ENCODE measurements at regions not wholly inside any gene's neighbourhood (a gene's known extent, or its start where the extent isn't known, plus 50 kb on each side); places are given as distances from the start of the nearest gene placed in this dataset.
"Not testable (repeated sequence)": the region's sequence is repeated elsewhere in the genome, so short reads cannot be mapped to it uniquely, and the experiment has no call there.

DNA sequence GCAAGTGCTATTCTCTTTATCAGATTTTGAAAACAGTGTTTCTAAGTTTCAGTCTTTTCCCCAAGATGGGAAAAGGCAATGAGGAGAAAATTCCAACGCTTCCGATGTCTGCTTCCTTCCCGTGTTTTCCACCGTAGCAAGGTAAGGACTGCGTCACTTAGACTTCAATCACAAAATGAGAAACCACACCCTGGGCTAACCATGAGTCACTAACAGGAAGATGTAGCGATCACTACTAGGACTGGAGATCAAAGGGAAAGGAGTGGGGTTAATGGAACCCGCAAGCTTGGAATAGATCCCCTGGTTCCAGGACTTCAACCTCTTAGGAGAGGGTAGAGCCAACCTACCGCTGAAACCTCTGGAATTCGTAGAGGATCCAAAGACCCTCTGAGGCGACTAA, 250.7 kb upstream of the ZFP42 start:
- intact Hi-C loops (cut with micrococcal nuclease), result no loop called here

DNA sequence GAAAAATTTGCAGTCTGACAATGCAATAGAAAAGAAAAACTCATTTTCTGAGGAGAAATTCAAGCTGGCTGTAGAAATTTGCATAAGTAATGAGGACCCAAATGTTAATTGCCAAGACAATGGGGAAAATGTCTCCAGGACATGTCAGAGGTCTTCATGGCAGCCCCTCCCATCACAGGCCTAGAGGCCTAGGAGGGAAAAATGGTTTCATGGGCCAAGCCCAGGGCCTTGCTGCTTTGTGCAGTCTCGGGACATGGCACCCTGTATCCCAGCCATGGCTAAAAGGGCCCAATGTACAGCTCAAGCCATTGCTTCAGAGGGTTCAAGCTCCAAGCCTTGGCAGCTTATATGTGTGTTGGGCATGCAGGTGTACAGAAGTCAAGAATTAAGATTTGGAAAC, 244.9 kb upstream of the ZFP42 start:
- intact Hi-C loops (cut with micrococcal nuclease), result not testable (repeated sequence)

DNA sequence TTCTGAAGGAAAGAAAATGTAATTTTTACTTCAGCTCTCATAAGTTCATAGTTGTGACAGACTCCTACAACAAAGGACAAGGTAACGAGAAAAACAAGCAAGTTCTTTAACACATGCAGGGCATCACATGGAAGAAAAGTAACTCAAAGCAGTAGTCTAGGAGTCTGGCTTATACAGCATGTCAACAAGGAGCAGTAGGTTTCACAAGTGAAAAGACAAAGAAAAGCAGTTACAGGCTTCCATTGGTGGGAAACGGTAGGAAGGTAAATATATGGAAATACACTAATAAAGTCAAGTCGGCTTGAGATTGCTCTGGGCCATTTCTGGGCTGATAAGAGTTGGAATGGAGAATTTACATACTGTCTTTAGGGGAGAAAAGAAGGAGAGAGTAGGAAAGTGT, 228.4 kb upstream of the ZFP42 start:
- intact Hi-C loops (cut with micrococcal nuclease), result no loop called here

DNA sequence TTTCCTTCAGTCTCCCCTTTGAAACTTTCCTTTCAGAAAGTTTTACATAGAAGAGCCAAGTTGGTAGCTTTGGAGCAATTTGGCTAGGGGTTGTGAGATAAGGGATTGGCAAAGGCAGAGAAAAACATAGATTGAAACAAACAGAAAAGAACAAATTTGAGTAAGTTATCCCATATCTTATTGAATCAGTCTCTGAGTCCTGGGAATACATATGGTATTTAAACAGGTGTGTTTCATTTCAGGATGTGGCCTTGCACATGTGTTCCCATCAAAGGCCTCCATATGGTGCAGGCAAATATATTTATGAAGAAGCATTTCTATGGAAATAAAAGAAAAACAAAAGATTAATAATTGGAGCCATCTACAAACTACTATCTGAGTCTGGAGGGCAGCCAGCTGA, 227.9 kb upstream of the ZFP42 start:
- intact Hi-C loops (cut with micrococcal nuclease), result no loop called here

DNA sequence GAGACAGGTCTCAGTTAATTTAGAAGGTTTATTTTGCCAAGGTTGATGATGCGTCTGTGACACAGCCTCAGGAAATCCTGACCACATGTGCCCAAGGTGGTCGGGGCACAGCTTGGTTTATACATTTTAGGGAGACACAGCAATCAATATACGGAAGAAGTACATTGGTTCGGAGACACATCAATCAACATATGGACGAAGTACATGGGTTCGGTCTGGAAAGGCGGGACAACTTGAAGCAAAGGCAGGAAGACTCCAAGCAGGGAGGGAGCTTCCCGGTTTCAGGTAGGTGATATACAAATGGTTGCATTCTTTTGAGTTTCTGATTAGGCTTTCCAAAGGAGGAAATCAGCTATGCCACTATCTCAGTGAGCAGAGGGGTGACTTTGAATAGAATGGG, 225.2 kb upstream of the ZFP42 start:
- intact Hi-C loops (cut with micrococcal nuclease), result no loop called here

DNA sequence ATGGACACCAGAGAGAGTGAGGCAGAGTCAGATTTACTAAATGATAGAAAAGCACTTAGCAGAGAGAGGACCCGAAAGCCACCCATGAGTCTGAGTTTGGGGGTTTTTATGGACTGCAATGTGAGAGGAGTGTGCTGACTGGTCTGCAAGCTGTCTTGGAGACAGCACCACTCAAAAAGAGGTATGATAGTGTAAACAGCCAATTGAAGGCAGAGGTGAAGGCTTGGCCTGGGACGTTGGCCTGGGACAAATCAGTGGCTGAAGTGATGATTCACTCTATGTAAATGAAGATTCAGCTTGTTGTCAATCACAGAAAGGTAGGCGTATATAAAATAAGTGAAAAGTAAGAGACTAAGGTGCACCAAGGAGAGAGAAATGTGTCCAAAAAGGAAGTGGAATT, 217.6 kb upstream of the ZFP42 start:
- intact Hi-C loops (cut with micrococcal nuclease), result no loop called here

DNA sequence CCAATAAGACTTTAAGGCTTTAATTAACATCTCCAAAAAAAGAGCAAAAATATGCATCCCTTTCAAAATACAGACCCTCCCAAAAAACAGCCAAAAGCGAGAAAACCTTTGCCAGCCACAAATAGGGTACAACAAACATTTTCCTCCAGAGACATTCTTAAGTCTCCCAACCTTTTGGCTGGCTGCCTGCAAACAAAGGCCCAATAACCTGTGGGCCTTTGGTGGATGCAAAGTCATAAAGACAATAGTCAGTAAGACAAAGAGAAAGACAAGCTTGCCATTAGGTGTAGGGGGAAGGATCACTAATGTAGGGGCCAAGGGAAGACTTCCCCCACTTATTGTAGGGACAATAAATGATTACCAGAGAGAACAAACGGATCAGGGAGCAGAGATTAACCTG, 215.5 kb upstream of the ZFP42 start:
- intact Hi-C loops (cut with micrococcal nuclease), result no loop called here

DNA sequence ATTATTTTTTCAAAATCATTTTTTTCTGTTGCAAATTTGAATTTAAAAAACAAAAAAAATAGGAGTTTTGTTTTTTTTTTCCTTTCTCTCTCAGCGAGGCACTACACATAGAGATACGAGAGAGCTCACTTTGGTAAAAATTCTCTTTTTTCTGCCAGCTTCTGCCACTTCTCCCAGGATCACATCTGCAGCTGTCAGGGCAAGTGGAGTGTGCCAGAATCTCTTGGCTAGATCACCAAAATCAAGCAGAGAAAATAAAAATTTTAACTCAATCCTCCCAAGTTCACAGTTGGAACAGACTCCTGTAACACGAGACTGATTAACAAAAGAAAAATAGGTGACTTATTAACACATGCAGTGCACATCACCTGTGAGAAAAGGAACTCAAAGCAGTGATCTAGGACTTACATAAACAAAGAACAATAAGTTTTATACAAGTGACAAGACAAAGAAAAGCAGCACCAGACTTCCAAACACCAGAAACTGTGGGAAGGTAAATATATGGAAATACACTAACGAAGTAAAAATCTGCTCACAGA, 213.2 kb upstream of the ZFP42 start:
- intact Hi-C loops (cut with micrococcal nuclease), result no loop called here

DNA sequence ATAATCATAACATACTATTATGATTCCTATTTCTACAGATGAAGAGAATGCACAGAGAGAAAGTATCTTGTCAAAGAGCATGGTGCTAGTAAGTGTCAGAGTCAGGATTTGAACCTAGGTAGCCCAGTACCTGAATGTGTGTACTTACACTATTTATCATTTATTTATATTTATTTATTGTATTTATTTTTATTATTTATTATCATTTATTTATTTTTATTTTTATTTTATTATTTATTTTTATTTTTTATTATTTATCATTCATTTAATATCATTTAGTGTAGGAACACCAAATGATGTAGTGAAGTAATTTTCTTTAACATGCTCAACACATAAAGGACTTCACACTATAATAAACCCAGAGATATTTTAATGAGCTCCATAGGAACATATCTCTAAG, 209.4 kb upstream of the ZFP42 start:
- intact Hi-C loops (cut with micrococcal nuclease), result no loop called here

DNA sequence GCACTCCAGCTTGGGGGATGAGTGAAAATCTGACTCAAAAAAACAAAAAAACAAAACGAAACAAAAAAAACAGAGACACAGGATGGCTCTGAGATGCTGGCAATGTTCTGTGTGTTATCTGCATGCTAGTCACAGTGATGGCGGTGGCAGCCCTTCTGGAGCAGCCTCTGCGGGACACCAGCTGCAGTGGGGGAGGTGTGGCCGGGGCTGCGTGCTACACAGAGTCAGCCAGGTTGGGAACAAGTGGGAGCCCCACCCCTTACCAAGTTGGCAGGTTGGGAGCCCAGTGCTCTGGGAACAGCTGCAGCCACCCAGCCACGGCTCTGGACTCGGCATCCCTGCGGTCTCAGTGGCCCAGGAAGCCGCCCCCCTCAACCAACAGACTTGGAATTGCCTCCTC, 206.5 kb upstream of the ZFP42 start:
- intact Hi-C loops (cut with micrococcal nuclease), result no loop called here

DNA sequence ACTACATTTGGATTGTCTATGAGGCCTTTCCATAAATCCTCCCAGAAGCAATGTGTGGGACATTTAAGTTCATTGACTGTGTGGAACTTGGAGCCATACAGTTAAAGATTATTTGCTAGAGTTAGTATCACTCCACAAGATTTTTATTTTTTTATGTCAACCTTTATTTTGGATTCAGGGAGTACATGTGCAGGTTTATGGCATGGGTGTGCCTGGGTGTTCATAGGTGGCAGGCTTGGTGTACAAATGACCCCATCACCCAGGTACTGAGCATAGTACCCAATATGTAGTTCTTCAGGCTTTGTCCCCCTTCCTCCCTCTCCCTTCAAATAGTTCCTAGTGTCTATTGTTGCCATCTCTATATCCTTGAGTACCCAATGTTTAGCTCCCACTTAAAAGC, 199.8 kb upstream of the ZFP42 start:
- intact Hi-C loops (cut with micrococcal nuclease), result no loop called here

DNA sequence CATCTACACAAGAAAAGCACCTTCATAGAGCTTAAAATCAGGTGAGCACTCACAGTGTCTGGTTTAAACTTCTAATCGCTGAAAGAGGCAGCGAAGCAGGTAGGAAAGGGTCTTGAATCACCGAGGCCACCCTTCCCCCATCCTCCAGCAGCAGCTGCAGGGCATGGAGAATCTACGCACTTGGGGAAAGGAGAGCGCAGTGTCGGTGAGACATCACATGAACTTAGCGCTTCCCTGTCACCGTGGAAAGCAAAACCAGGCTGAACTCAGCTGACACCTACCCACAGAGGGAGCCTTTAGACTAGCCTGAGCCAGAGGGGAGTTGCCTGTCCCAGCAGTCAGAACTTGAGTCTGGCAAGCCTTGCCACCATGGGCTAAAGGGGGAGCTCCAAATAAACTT, 197.2 kb upstream of the ZFP42 start:
- intact Hi-C loops (cut with micrococcal nuclease), result no loop called here

DNA sequence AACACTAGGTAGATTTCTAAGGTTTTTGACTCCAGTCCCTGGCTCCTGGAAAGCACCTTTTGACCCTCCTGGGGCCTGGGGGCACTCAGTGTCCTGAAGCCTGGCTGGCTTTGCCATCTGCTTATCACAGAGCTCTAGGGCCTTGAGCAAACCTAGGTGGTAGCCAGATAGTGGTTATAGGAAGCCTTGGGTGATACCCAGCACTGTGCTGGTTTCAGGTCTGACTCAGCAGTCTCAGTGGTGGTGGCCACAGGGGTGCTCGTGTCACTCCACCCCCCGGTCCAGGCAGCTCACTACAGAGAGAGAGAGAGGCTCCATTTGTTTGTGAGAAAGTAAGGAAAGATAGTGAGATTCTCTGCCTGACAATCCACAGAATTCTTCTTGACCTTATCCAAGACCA, 195.8 kb upstream of the ZFP42 start:
- intact Hi-C loops (cut with micrococcal nuclease), result no loop called here

DNA sequence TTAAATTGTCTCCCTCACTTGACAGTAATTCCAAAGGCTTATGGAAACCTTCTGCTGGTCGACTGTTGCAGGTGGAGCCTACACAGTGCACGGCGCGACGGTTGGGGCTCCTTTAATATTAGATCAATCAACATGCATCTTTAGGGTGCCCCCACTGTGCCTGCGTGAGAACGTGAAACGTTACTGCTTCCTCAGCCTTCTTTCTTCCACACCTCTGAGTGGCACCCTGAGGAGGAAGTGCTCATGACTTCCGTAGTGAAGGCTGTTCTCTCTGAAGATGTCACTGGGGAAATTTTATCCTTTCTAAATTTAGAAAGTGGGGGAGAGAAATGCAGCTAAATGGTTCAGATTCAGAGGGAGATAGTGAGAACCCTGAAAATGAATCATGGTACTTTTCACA, 184.0 kb upstream of the ZFP42 start:
- intact Hi-C loops (cut with micrococcal nuclease), result no loop called here

DNA sequence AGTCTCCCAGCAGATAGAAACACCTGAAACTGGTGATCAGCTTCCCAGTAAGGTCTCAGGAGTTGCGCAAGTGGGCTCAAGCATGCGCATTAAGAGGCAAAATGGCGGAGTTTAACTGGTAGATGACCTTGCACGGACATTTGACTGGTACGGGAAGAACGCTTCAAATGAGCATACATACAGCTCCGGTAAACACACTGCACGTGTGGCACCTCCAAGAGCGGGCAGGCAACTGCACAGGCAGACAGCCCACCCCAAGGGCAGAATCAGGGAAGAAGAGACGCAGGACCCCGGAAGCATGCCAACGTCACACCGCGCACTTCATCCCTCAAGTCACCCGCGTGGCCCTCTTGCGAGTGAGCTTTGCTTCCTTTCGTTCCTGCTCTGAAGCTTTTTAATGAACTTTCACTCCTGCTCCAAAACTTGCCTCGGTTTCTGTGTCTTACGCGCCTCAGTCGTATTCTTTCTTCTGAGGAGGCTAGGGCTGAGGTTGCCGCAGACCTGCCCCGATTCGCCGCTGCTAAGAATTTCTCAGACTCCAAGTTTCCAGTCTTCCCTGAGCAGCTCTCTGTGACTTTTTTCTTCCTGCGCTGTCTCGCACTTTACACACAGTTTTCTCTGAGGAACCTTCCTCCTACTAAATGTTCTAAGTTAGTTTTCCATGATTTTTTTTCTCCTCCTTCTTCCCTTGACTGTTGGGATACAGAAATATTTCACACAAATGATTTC, 180.7 kb upstream of the ZFP42 start:
- intact Hi-C loops (cut with micrococcal nuclease), result no loop called here

DNA sequence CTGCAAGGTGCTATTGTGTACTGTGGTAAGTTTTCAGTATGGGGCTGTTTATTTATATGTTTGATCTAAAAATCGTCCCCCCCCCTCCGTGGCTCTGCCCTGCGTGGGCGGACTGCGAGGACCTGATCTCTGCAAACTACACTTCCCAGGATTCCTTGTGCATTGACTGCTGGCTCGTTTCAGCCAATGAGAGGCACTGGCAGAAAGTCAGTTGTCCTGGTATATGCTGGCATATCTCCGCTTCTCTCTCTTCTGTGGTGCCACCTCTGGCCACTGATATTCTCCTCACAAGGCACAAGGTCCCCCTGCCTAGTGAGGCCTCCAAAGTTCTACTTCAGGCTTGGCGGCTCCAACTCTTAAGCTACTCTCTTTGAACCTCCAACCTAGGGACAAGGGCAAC, 168.8 kb upstream of the ZFP42 start:
- intact Hi-C loops (cut with micrococcal nuclease), result no loop called here

DNA sequence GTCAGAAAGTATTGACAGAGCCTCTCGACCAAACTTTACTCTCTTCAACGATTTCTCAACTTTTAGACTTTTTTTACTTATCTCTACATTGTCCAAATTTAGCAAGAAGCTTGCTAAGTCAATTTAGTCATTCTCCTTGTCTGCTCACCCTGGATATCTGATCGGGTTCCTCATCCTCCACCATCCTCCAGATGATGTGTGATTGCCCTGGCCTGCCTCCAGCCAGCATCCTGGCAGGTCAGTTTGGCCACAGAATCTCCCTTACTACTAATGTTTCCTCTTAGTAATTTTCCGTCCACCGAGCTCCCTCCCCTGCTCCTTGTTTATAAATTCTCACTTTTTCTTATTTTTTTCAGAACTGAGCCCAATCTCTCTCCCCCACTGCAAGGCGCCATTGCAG, 167.9 kb upstream of the ZFP42 start:
- intact Hi-C loops (cut with micrococcal nuclease), result no loop called here

DNA sequence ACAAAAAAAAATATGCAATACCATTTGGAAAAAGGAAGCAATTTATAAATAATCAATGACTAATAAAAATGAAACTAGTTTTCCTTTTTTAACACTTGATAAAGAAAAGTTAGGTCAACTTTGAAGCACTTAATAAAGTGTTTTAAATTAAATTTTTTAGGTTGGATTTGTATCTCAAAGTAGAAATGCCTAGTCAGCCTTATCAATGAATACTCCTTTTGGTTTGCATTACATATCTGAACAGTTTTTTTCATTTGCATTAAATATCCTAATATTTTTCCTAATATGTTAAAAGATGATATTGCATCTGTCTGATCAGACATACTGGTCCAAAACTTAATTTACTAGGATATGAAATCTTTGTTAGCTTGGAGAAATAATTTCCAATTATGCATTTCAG, 155.8 kb upstream of the ZFP42 start:
- intact Hi-C loops (cut with micrococcal nuclease), result no loop called here

DNA sequence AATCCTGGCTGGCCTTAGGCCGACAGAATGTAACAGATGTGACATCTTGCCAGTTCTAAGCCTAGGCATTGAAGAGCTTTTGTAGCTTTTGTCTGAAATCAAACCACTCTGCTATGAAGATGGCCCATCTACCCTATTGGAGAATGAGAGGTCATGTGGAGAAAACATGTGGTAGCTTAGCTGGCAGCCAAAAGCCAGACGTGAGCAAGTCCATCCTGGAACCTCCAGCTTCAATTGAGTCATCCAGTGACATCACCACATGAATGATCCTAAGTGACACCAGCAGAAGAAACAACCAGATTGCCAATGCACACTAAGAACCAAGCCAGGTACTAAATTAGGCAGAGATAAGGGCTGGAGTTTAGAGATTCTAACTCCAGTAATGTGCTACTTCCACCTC, 154.8 kb upstream of the ZFP42 start:
- intact Hi-C loops (cut with micrococcal nuclease), result no loop called here

DNA sequence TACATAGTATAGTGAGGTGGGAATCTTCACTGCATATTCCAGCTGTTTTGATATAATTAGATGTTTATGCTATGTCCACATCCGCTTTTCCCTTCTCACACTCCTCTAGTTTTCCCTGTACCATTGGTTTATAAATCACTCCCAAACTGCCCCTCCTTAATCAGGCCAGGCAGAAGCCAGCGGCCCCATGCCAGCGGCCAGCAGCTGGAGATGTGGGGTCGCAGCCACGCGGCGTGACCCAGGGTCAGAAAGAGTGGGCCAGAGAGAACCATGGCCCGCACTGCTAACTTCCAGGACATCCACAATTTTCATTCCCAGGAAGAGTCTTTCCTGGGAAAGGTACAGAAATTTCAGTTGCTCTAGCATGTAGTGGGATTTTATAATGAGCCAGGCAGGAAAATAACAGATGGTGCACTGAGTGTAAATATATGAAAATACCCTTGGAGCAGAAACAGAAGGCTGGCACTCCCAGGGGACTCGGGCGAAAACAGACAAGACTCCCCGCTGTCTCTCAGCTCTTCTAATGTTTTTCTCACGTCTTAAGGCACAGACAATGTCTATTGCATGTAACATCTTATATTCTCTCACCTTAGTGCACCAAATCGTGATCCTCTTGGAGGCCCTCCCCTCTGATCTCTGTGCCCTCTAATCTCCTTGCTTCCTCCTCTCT, 145.9 kb upstream of the ZFP42 start:
- intact Hi-C loops (cut with micrococcal nuclease), result no loop called here

DNA sequence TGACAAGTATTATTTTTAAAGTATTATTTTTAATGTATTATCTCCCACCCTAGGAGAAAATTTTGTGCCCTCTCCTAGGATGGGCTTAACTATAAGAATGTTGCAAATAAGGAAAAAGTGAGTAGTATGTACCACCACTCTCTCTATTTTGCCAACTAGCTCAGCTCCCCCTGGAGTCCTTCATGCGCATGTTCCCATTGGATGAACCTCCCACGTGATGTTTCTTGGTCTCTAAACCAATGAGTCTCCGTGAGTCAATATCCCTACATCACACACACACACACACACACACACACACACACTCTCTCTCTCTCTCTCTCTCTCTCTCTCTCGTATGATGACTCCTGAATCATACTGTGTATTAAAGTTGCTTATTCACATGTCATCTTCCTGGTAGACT, 129.7 kb upstream of the ZFP42 start:
- intact Hi-C loops (cut with micrococcal nuclease), result no loop called here

DNA sequence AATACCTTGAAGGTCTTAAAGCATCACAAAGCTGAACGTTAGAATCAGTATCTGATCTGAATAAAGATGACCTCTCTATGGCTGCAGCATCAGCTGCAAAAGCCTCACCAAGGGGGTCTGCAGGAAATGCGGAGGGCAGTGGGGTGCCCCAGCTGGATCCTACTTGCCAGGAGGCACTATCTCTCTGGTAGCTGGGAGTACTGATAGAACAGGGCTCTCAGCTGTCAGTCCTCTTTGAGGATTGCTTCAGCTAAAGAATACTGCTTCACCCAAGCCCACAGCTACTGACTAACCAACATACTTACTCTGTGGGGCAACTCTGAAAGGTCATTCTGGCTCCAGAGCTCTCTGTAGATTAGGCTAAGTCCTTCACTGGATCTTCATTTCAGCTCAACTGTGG, 112.5 kb upstream of the ZFP42 start:
- intact Hi-C loops (cut with micrococcal nuclease), result no loop called here

DNA sequence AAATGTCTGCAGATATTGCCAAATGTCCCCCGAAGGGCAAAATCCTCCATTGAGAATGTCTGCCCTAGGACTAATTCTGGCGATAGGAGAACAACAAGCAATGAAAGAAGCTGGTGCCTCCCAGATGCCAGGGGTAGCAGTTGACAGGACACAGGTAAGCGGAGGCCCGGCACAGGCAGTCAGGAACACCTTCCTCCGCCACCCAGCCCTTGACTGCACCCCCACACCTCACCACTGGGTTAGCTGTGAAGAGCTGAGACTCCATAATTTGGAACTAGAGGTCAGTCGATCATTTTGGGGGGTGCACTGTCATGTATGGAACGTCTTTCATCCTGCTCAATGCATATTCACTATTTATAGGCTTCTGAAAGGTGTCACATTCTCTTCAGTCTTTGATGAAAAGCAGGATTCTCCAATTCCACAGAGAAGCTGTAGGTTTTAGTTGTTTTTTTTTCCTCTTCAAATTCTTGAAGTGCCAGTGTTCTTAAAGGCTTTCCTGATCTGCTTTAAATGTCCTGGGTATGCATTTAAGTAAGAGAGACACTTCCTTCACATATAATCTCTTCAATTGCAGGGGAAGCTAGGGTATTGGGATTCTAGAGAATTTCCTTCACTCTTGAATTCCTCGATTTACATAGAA, 111.6 kb upstream of the ZFP42 start:
- intact Hi-C loops (cut with micrococcal nuclease), result no loop called here

All from T-helper 2 cell treated with Interferon-gamma antibody and Interleukin-4, amounts not matched to agents 100 ng/mL and 5 ng/mL, for 36 hours (primary cell).